ENCODE measurements at regions not wholly inside any gene's neighbourhood (a gene's known extent, or its start where the extent isn't known, plus 50 kb on each side); places are given as distances from the start of the nearest gene placed in this dataset.

GRCh38 chrX:150256297-150256650 lies 106.8 kb upstream of the MAMLD1 start:
- Histone ChIP-seq H3K9ac (ENCODE audit: control insufficient read depth, insufficient read depth, low read length) (no peak overlapping the region), H3K79me2 (ENCODE audit: control insufficient read depth, insufficient read depth, low read length) (no peaks in the 10 kb centered on the region), H3K27ac (ENCODE audit: control insufficient read depth, insufficient read depth) (no peak overlapping the region), H3K36me3 (ENCODE audit: control insufficient read depth in 2 of 2, insufficient read depth in 2 of 2, low read length in 1 of 2) (no peaks in the 10 kb centered on the region), H3K27me3 (replicated peaks in 1 of 2; ENCODE audit: control insufficient read depth in 2 of 2, insufficient read depth in 2 of 2, low read length in 1 of 2) (no peaks in the 10 kb centered on the region), H3K9me3 (replicated peaks; ENCODE audit: control insufficient read depth, insufficient read depth, low read length) (no peaks in the 10 kb centered on the region), H3K4me1 (ENCODE audit: control insufficient read depth, insufficient read depth, low read length) (no peaks in the 10 kb centered on the region), H2AFZ (ENCODE audit: control insufficient read depth, low read depth, low read length) (no peak overlapping the region), H4K20me1 (ENCODE audit: control insufficient read depth, insufficient read depth) (no peaks in the 10 kb centered on the region), H3K4me3 (no peak overlapping the region), H3K4me2 (ENCODE audit: control insufficient read depth, insufficient read depth) (no peak overlapping the region)
- SMC1A ChIA-PET (ENCODE audit: uncharacterized antibody, unreplicated experiment): no interaction called here
- RAD21 ChIA-PET (ENCODE audit: unreplicated experiment): no interaction called here
- no peak for DNase-seq (ENCODE audit: low read depth, low spot score)
- no peak for FAIRE-seq
- peak; percentile 33; the same call in 2 of the 3 replicates for ATAC-seq
- in situ Hi-C loops (cut with MboI): no loop called here
- CTCF ChIA-PET: no interaction called here
- no peak for TF ChIP-seq TCF7 (IDR thresholded peaks at IDR 0.05; ENCODE audit: borderline replicate concordance)
- no peak for TF ChIP-seq CEBPB (IDR thresholded peaks at IDR 0.05; ENCODE audit: borderline replicate concordance in 1 of 2, low read depth in 2 of 2, low read length in 2 of 2)
- BruUV-seq (replicated peaks): no TSS peak
- POLR2A ChIA-PET: no interaction called here
- 5% methylated on average over 2 of the region's 2 CpGs for WGBS (ENCODE audit: insufficient coverage, insufficient replicate concordance, low lambda C conversion rate, missing lambda C conversion rate)
- intact Hi-C loops (cut with micrococcal nuclease; ENCODE audit: unreplicated experiment): no loop called here

GRCh38 chrX:150257353-150258175 lies 105.6 kb upstream of the MAMLD1 start:
- RAD21 ChIA-PET (ENCODE audit: unreplicated experiment): no interaction called here
- H3K4me1 ChIP-seq (ENCODE audit: control insufficient read depth, insufficient read depth, low read length): no peaks in the 10 kb centered on the region
- TF ChIP-seq WRNIP1 (IDR thresholded peaks at IDR 0.05; ENCODE audit: borderline replicate concordance, low read depth, low read length) (no peak), KLF5 (IDR thresholded peaks at IDR 0.05; ENCODE audit: partially characterized antibody) (no peak), JUNB (IDR thresholded peaks at IDR 0.05) (0 out of 2 replicates have a peak, but pooled peaks have one; percentile 8), STAT1 (conservative IDR thresholded peaks at IDR 0.05) (no peak), BCLAF1 (IDR thresholded peaks at IDR 0.05) (no peak), BACH1 (IDR thresholded peaks at IDR 0.05; ENCODE audit: borderline replicate concordance) (no peak), GATAD2B (conservative IDR thresholded peaks at IDR 0.05; ENCODE audit: low read depth) (no peak)
- no peaks in the 10 kb centered on the region for H3K36me3 ChIP-seq (ENCODE audit: control insufficient read depth in 2 of 2, insufficient read depth in 2 of 2, low read length in 1 of 2)
- intact Hi-C loops (cut with micrococcal nuclease; ENCODE audit: unreplicated experiment) (no loop called here), in situ Hi-C loops (cut with MboI) (no loop called here)
- no peak overlapping the region for H3K9ac ChIP-seq (ENCODE audit: control insufficient read depth, insufficient read depth, low read length)
- H3K27ac ChIP-seq (ENCODE audit: control insufficient read depth, insufficient read depth): no peak overlapping the region
- SMC1A ChIA-PET (ENCODE audit: uncharacterized antibody, unreplicated experiment): no interaction called here
- no peaks in the 10 kb centered on the region for H3K9me3 ChIP-seq (replicated peaks; ENCODE audit: control insufficient read depth, insufficient read depth, low read length)
- H3K4me2 ChIP-seq (ENCODE audit: control insufficient read depth, insufficient read depth): no peak overlapping the region
- CTCF ChIA-PET: no interaction called here
- 5% methylated on average over 1 of the region's 1 CpG for WGBS (ENCODE audit: insufficient coverage, insufficient replicate concordance, low lambda C conversion rate, missing lambda C conversion rate)
- no peaks in the 10 kb centered on the region for H3K79me2 ChIP-seq (ENCODE audit: control insufficient read depth, insufficient read depth, low read length)
- H2AFZ ChIP-seq (ENCODE audit: control insufficient read depth, low read depth, low read length): no peak overlapping the region
- no peak for ATAC-seq
- peaks cover 0 to 4% of the 10 kb centered on the region in 2 experiments; a peak in 2 of 4 replicates for H3K27me3 ChIP-seq (replicated peaks in 1 of 2; ENCODE audit: control insufficient read depth in 2 of 2, insufficient read depth in 2 of 2, low read length in 1 of 2)
- DNase-seq (ENCODE audit: low read depth, low spot score): no peak
- no peaks in the 10 kb centered on the region for H4K20me1 ChIP-seq (ENCODE audit: control insufficient read depth, insufficient read depth)
- no TSS peak for BruUV-seq (replicated peaks)
- FAIRE-seq: no peak
- POLR2A ChIA-PET: interaction anchor here (0.6 kb wide), 1 partner anchor 101 kb away, joined by 4 read pairs; no protein-coding TSS in a partner anchor
- no peak overlapping the region for H3K4me3 ChIP-seq
